ENCODE measurements at regions not wholly inside any gene's neighbourhood (a gene's known extent, or its start where the extent isn't known, plus 50 kb on each side); places are given as distances from the start of the nearest gene placed in this dataset.
"Not testable (repeated sequence)": the region's sequence is repeated elsewhere in the genome, so short reads cannot be mapped to it uniquely, and the experiment has no call there.

DNA sequence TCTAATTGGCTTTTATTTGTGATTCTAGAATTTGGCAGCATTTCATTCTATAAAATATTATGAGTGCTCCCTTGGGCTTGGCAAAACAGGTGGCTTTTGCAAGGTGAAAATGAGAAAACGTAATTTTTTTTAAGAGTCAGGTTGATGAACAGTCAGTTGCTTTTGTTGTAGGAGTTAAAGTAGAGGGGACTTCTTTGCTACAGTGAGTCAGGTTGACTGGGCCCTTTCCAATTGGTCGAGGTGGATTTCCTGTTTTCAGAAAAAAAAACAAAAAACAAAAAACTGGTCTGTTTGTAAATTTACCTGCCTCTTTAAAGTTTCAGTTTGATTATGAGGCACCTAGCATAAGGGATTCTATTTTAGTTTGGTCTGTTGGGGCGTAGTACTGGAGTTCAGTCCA is 1469.4 kb upstream of the GBE1 start:
- TF ChIP-seq, protein P1, sequence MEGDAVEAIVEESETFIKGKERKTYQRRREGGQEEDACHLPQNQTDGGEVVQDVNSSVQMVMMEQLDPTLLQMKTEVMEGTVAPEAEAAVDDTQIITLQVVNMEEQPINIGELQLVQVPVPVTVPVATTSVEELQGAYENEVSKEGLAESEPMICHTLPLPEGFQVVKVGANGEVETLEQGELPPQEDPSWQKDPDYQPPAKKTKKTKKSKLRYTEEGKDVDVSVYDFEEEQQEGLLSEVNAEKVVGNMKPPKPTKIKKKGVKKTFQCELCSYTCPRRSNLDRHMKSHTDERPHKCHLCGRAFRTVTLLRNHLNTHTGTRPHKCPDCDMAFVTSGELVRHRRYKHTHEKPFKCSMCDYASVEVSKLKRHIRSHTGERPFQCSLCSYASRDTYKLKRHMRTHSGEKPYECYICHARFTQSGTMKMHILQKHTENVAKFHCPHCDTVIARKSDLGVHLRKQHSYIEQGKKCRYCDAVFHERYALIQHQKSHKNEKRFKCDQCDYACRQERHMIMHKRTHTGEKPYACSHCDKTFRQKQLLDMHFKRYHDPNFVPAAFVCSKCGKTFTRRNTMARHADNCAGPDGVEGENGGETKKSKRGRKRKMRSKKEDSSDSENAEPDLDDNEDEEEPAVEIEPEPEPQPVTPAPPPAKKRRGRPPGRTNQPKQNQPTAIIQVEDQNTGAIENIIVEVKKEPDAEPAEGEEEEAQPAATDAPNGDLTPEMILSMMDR (IDR thresholded peaks at IDR 0.05) = no peak
- DNase-seq (ENCODE audit: low spot score) = no peak
- H3K36me3 Mint-ChIP-seq (ENCODE audit: low read depth) = no peaks in the 10 kb centered on the region
- no peak overlapping the region for H3K27ac Mint-ChIP-seq (ENCODE audit: unreplicated experiment)
- H3K27me3 Mint-ChIP-seq (ENCODE audit: low read depth) = no peaks in the 10 kb centered on the region
- H3K4me3 Mint-ChIP-seq (ENCODE audit: unreplicated experiment) = no peak overlapping the region
- no peaks in the 10 kb centered on the region for H3K4me1 Mint-ChIP-seq (ENCODE audit: low read depth)
- H3K9me3 Mint-ChIP-seq (ENCODE audit: low read depth) = no peaks in the 10 kb centered on the region

DNA sequence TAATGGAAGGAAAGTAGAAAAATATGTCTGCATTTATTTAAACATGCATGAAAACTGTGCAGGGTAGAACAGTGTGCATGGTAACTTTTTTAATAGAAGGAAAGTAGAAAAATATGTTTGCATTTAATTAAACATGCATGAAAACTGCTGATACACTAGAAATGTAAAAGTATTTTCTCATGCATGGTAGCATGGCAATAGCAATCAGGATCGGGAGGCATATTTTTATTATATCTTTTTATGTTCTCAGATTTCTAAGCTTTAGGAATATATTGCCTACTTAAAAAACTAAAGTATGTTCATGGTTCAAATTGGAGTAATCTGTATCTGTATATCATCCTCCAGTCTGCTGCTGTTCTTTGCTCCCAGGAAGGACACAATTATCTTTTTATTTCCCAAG is 1468.9 kb upstream of the GBE1 start:
- TF ChIP-seq, protein P1 (IDR thresholded peaks at IDR 0.05) = no peak
- no peak overlapping the region for H3K4me3 Mint-ChIP-seq (ENCODE audit: unreplicated experiment)
- no peaks in the 10 kb centered on the region for H3K27me3 Mint-ChIP-seq (ENCODE audit: low read depth)
- no peak for DNase-seq (ENCODE audit: low spot score)
- no peaks in the 10 kb centered on the region for H3K4me1 Mint-ChIP-seq (ENCODE audit: low read depth)
- no peak overlapping the region for H3K27ac Mint-ChIP-seq (ENCODE audit: unreplicated experiment)
- no peaks in the 10 kb centered on the region for H3K36me3 Mint-ChIP-seq (ENCODE audit: low read depth)
- H3K9me3 Mint-ChIP-seq (ENCODE audit: low read depth) = no peaks in the 10 kb centered on the region

DNA sequence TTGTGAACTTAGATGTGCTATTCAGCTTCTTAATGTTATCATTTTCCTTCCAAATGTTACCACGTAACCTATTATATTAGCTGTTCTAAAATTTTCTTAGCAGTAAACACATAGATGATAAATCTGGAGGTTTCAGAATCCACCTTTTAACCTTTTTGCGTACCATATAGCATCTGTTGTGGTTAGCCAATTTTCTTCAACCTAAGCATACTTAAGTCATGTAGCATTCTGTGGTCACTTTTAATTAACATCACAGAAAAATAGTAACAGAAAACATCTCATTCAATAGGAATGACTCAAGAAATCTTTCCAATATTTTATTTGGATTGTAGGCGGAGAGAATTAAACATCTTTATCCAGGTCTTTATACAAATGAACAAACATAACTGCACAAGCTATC is 1465.3 kb upstream of the GBE1 start:
- TF ChIP-seq, protein P1 (IDR thresholded peaks at IDR 0.05) = no peak
- no peaks in the 10 kb centered on the region for H3K36me3 Mint-ChIP-seq (ENCODE audit: low read depth)
- no peak for DNase-seq (ENCODE audit: low spot score)
- no peaks in the 10 kb centered on the region for H3K9me3 Mint-ChIP-seq (ENCODE audit: low read depth)
- peaks cover 11% of the 10 kb centered on the region for H3K4me1 Mint-ChIP-seq (ENCODE audit: low read depth)
- H3K27ac Mint-ChIP-seq (ENCODE audit: unreplicated experiment) = no peak overlapping the region
- H3K4me3 Mint-ChIP-seq (ENCODE audit: unreplicated experiment) = no peak overlapping the region
- no peaks in the 10 kb centered on the region for H3K27me3 Mint-ChIP-seq (ENCODE audit: low read depth)

DNA sequence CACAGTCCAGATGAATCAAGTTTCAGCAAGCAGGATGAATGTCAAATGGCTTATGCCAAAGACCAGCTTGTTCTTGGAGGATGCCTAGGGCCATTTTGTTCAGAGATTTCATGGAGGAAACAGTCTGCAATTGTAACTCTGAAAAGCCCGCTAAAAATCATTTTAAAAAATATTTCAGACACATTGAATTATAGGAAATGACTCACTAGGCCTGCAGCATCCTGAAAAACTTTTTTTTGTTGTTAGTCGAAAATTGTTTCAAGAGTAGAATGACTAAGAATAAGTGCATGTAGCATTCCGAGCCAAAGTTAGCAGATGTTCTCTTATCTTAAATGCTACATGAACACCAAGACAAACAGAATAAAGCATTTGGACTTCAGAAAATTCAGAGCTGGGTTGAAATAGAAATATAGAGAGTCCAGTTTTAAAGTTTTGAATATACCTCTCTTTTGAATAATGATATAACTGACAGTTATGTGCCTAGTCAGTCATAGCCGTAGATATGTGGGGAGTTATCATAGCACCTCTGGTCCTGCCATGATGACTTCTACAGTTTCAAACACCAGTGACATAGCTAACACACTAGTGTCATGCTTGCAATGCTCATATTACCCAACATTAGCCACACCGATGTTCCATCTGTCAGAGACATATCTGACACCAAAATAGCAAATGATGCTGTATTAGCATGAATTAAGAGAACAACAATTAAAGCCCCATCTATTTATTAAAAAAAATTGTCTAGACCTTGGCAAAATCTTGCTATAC is 1462.8 kb upstream of the GBE1 start:
- Mint-ChIP-seq H3K27ac (ENCODE audit: unreplicated experiment) (no peak overlapping the region), H3K27me3 (ENCODE audit: low read depth) (no peaks in the 10 kb centered on the region), H3K4me1 (ENCODE audit: low read depth) (peaks cover 11% of the 10 kb centered on the region), H3K9me3 (ENCODE audit: low read depth) (no peaks in the 10 kb centered on the region), H3K4me3 (ENCODE audit: unreplicated experiment) (no peak overlapping the region), H3K36me3 (ENCODE audit: low read depth) (no peaks in the 10 kb centered on the region)
- TF ChIP-seq, protein P1 (IDR thresholded peaks at IDR 0.05) = no peak
- no peak for DNase-seq (ENCODE audit: low spot score)

DNA sequence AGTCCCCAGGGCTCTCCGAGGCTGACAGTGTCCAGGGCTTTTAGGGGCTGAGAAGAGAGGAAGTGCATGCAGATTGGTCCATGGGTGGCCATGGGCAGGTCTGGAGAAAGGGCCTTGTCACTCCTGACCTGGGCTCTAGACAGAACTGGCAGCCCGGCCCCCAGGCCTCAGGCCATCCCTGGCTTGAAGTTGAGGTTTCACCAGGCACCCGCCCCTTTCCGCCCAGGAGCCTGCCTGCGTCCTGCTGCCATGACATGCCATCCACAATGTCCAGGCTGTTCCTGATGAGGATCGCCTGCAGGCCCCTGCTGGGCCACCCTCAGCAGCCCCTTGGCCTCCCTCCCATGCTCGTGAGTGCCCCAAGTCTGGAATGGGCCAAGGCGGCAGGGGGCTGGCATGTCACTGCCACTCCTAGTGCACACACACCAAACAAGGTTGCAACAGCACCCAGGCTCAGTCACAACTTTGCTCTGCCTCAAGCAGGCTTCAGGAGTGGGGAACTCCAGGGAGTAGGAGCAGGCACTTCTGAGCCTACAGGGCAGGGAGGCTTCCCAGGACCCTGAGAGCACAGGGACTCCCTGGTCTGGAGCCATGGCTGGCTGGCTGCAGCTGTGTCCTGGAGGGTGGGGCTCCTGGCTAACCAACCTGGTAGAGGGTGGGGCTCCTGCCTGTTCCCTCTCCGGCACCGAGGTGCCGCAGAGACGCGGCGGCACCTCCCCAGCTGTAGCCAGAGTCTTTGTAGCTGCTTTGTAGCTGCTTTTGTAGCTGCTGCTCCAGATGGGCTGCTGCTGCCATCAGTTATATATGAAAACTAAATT is 1457.1 kb upstream of the GBE1 start:
- DNase-seq (ENCODE audit: low spot score) = peak; percentile 82
- no peaks in the 10 kb centered on the region for H3K27me3 Mint-ChIP-seq (ENCODE audit: low read depth)

GRCh38 chr3:83217595-83218118 is 1456.2 kb upstream of the GBE1 start:
- not testable (repeated sequence) for H3K9me3 Mint-ChIP-seq (ENCODE audit: low read depth); H3K4me3 Mint-ChIP-seq (ENCODE audit: unreplicated experiment)
- DNase-seq (ENCODE audit: low spot score) = peak; percentile 63

More for the DNA sequence above, 1457.1 kb upstream of the GBE1 start:
- H3K4me3 Mint-ChIP-seq (ENCODE audit: unreplicated experiment) = no peak overlapping the region
- no peak overlapping the region for H3K27ac Mint-ChIP-seq (ENCODE audit: unreplicated experiment)
- no peaks in the 10 kb centered on the region for H3K9me3 Mint-ChIP-seq (ENCODE audit: low read depth)
- H3K36me3 Mint-ChIP-seq (ENCODE audit: low read depth) = no peaks in the 10 kb centered on the region
- H3K4me1 Mint-ChIP-seq (ENCODE audit: low read depth) = peaks cover under 1% of the 10 kb centered on the region
- TF ChIP-seq, protein P1 (IDR thresholded peaks at IDR 0.05) = no peak

More at GRCh38 chr3:83217595-83218118, 1456.2 kb upstream of the GBE1 start:
- H3K27me3 Mint-ChIP-seq (ENCODE audit: low read depth); H3K4me1 Mint-ChIP-seq (ENCODE audit: low read depth); H3K36me3 Mint-ChIP-seq (ENCODE audit: low read depth); H3K27ac Mint-ChIP-seq (ENCODE audit: unreplicated experiment): not testable (repeated sequence)
